Hepatocyte (in vitro differentiated cells): ENCODE measurements at regions not wholly inside any gene's neighbourhood (a gene's known extent, or its start where the extent isn't known, plus 50 kb on each side); places are given as distances from the start of the nearest gene placed in this dataset.

Experiments used
- DNase-seq: peaks from one replicate; pipeline ENCODE4 v3.0.0-alpha.2; 2016; ENCODE audit warnings: low spot score
- H2AFZ ChIP-seq: fragments of 200-600 bp; sonication (generic); 2 replicates; pipeline ENCODE4 v1.6.0; 2016; ENCODE audit warnings: antibody characterized with exemption, mild to moderate bottlenecking
- H3K27ac ChIP-seq: fragments of 200-600 bp; sonication (generic); 2 replicates; pipeline ENCODE4 v1.5.1; 2016; ENCODE audit warnings: mild to moderate bottlenecking
- H3K27me3 ChIP-seq: fragments of 200-600 bp; sonication (generic); 2 replicates; pipeline ENCODE4 v1.6.1; 2016
- H3K36me3 ChIP-seq: fragments of 200-600 bp; sonication (generic); replicated peaks from 2 replicates; pipeline ENCODE4 v1.5.1; 2016; ENCODE audit warnings: low read depth; ENCODE audit not compliant: insufficient read depth
- H3K4me1 ChIP-seq: fragments of 200-600 bp; sonication (generic); 2 replicates; pipeline ENCODE4 v1.5.1; 2016; ENCODE audit warnings: mild to moderate bottlenecking, moderate library complexity; ENCODE audit not compliant: insufficient read depth
- H3K4me2 ChIP-seq: fragments of 200-600 bp; sonication (generic); 2 replicates; pipeline ENCODE4 v1.6.0; 2016
- H3K4me3 ChIP-seq: fragments of 200-600 bp; sonication (generic); 2 replicates; pipeline ENCODE4 v1.5.1; 2016; ENCODE audit warnings: mild to moderate bottlenecking
- H3K79me2 ChIP-seq: fragments of 200-600 bp; sonication (generic); 2 replicates; pipeline ENCODE4 v1.6.0; 2017; ENCODE audit warnings: mild to moderate bottlenecking
- H3K9me2 ChIP-seq: fragments of 200-600 bp; sonication (generic); replicated peaks from 2 replicates; pipeline ENCODE4 v1.6.0; 2017; ENCODE audit warnings: mild to moderate bottlenecking; ENCODE audit not compliant: insufficient read depth
- H3K9me3 ChIP-seq: fragments of 200-600 bp; sonication (generic); 2 replicates; pipeline ENCODE4 v1.5.1; 2016; ENCODE audit warnings: low read depth, mild to moderate bottlenecking
- H4K20me1 ChIP-seq: fragments of 200-600 bp; sonication (generic); 2 replicates; pipeline ENCODE4 v1.6.0; 2016; ENCODE audit warnings: mild to moderate bottlenecking; ENCODE audit not compliant: insufficient read depth, poor library complexity, severe bottlenecking
- CTCF ChIP-seq: fragments of 200-600 bp; sonication (generic); IDR thresholded peaks from 2 replicates; pipeline ENCODE4 v1.5.1; 2016; ENCODE audit warnings: antibody characterized with exemption, mild to moderate bottlenecking; ENCODE audit not compliant: poor library complexity
- EZH2 ChIP-seq: fragments of 200-600 bp; sonication (generic); IDR thresholded peaks from 2 replicates; pipeline ENCODE4 v1.6.1; 2016; ENCODE audit warnings: antibody characterized with exemption, mild to moderate bottlenecking, borderline replicate concordance
- EZH2phosphoT487 ChIP-seq: fragments of 200-600 bp; sonication (generic); IDR thresholded peaks from one replicate; pipeline ENCODE4 v1.6.1; 2018; ENCODE audit warnings: antibody characterized with exemption, mild to moderate bottlenecking, low read depth, moderate library complexity; ENCODE audit not compliant: unreplicated experiment, severe bottlenecking
- WGBS: methylation state at CpG from one replicate; pipeline ENCODE4 v1.1.6; 2016; ENCODE audit warnings: low lambda C conversion rate; ENCODE audit errors: missing lambda C conversion rate; 5-methylcytosine and 5-hydroxymethylcytosine counted together

GRCh38 chr2:12217175-12217574 is 470.7 kb downstream of the LPIN1 start:
- 64% methylated on average over 1 of the region's 1 CpG for WGBS
- H4K20me1 ChIP-seq = no peaks in the 10 kb centered on the region
- TF ChIP-seq EZH2 = no peak
- TF ChIP-seq EZH2phosphoT487 = no peak
- TF ChIP-seq CTCF = no peak

GRCh38 chr2:12219761-12220160 is 473.3 kb downstream of the LPIN1 start:
- WGBS = 97% methylated on average over 8 of the region's 8 CpGs
- H3K27me3 ChIP-seq = no peaks in the 10 kb centered on the region
- no peaks in the 10 kb centered on the region for H3K79me2 ChIP-seq
- H3K27ac ChIP-seq = no peak overlapping the region
- no peak overlapping the region for H2AFZ ChIP-seq
- H4K20me1 ChIP-seq = no peaks in the 10 kb centered on the region
- DNase-seq = no peak
- no peaks in the 10 kb centered on the region for H3K9me2 ChIP-seq
- no peaks in the 10 kb centered on the region for H3K36me3 ChIP-seq
- no peaks in the 10 kb centered on the region for H3K9me3 ChIP-seq
- H3K4me1 ChIP-seq = no peaks in the 10 kb centered on the region
- no peak overlapping the region for H3K4me2 ChIP-seq
- TF ChIP-seq EZH2 = no peak
- no peak for TF ChIP-seq EZH2phosphoT487
- no peak for TF ChIP-seq CTCF
- no peak overlapping the region for H3K4me3 ChIP-seq

More at GRCh38 chr2:12217175-12217574, 470.7 kb downstream of the LPIN1 start:
- Histone ChIP-seq H3K9me3 (no peaks in the 10 kb centered on the region), H3K4me2 (no peak overlapping the region), H3K4me1 (no peaks in the 10 kb centered on the region), H3K27me3 (no peaks in the 10 kb centered on the region), H3K27ac (no peak overlapping the region), H3K36me3 (no peaks in the 10 kb centered on the region), H3K4me3 (no peak overlapping the region), H2AFZ (no peak overlapping the region), H3K79me2 (no peaks in the 10 kb centered on the region), H3K9me2 (no peaks in the 10 kb centered on the region)
- DNase-seq = no peak

GRCh38 chr2:12221584-12221983 is 475.2 kb downstream of the LPIN1 start:
- no peak overlapping the region for H2AFZ ChIP-seq
- no peaks in the 10 kb centered on the region for H3K9me3 ChIP-seq
- no peaks in the 10 kb centered on the region for H3K36me3 ChIP-seq
- no peak for TF ChIP-seq EZH2
- TF ChIP-seq CTCF = no peak
- TF ChIP-seq EZH2phosphoT487 = no peak
- no peak overlapping the region for H3K4me2 ChIP-seq
- H3K79me2 ChIP-seq = no peaks in the 10 kb centered on the region
- H3K4me3 ChIP-seq = no peak overlapping the region
- 54% methylated on average over 2 of the region's 2 CpGs for WGBS
- H3K9me2 ChIP-seq = no peaks in the 10 kb centered on the region
- H4K20me1 ChIP-seq = no peaks in the 10 kb centered on the region
- H3K4me1 ChIP-seq = no peaks in the 10 kb centered on the region
- DNase-seq = no peak
- no peaks in the 10 kb centered on the region for H3K27me3 ChIP-seq
- no peak overlapping the region for H3K27ac ChIP-seq

GRCh38 chr2:12222554-12222953 is 476.1 kb downstream of the LPIN1 start:
- no peak for DNase-seq
- H3K36me3 ChIP-seq = no peaks in the 10 kb centered on the region
- H2AFZ ChIP-seq = no peak overlapping the region
- H3K79me2 ChIP-seq = no peaks in the 10 kb centered on the region
- H3K27me3 ChIP-seq = no peaks in the 10 kb centered on the region
- H3K9me3 ChIP-seq = no peaks in the 10 kb centered on the region
- no peaks in the 10 kb centered on the region for H3K9me2 ChIP-seq
- no peak overlapping the region for H3K27ac ChIP-seq
- no peaks in the 10 kb centered on the region for H3K4me1 ChIP-seq
- no peak overlapping the region for H3K4me2 ChIP-seq
- no peak overlapping the region for H3K4me3 ChIP-seq
- H4K20me1 ChIP-seq = no peaks in the 10 kb centered on the region
- 69% methylated on average over 1 of the region's 1 CpG for whole genome bisulfite sequencing
- TF ChIP-seq EZH2phosphoT487 (no peak), CTCF (no peak), EZH2 (no peak)
